Astrocyte of the spinal cord (primary cell): ENCODE measurements at regions not wholly inside any gene's neighbourhood (a gene's known extent, or its start where the extent isn't known, plus 50 kb on each side); places are given as distances from the start of the nearest gene placed in this dataset.
"Not testable (repeated sequence)": the region's sequence is repeated elsewhere in the genome, so short reads cannot be mapped to it uniquely, and the experiment has no call there.

Experiments
- DNase-seq: peaks from one replicate; pipeline ENCODE4 v3.0.0; 2011; ENCODE audit warnings: low read depth, low spot score
- H3K4me3 ChIP-seq: 2 replicates; pipeline ENCODE4 v1.5.1; 2011; ENCODE audit warnings: low read depth, mild to moderate bottlenecking, low read length, moderate library complexity
- CTCF ChIP-seq: IDR thresholded peaks from 2 replicates; pipeline ENCODE4 v1.5.1; 2012; ENCODE audit warnings: low read depth, mild to moderate bottlenecking, low read length, inconsistent platforms
- in situ Hi-C: cut with HindIII; loops from 2 replicates; pipeline ENCODE4 v1.10.0; 2017; ENCODE audit warnings: low sequenced_read_pairs

- no peak overlapping the region for H3K4me3 ChIP-seq
- no peak for DNase-seq
- TF ChIP-seq CTCF, result no peak
- in situ Hi-C loops, result no loop called here
Observed at GRCh38 chr3:40756500-40756899, 231.7 kb downstream of the ZNF621 start.

GRCh38 chr3:40762771-40763170 is 238.0 kb downstream of the ZNF621 start:
- DNase-seq, H3K4me3 ChIP-seq, in situ Hi-C loops: not testable (repeated sequence)

DNA sequence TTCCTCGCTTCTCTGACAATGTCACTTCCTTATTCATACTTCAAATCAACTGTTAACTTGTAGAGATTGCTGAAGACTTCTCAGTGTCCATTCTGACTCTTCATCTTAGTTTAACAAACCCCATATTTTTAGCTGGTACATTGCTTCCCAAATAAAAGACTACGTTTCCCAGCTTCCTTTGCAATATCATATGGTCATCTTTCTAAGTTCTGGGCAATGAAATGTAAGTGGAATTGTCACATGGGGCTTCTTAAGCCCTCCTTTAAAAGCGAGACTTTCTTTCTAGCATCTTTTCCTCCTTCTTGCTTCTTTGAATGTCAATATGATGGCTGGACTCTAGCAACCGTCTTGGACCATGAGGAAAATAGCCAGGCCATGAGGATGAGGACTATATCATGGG is 239.0 kb downstream of the ZNF621 start:
- no peak overlapping the region for H3K4me3 ChIP-seq
- in situ Hi-C loops, result no loop called here
- no peak for DNase-seq
- no peak for TF ChIP-seq CTCF

DNA sequence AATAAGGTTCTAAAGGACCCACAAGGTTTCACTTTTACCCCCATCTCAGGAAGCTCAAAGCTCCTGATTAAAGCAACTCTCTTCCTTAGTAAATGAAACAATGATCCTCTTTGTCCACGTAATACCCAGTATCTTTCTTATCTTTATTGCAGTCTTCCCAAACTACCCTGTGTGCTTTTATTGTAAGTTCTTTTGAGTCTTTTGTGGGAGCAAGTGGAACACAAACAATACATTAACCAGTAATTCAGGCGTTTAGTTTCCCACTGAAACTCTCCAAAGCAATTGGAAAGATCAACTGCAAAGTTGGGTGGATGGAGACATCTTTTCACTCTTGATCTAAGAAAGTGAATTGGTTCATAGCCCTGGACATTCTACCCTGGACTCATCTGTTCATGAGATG is 240.0 kb downstream of the ZNF621 start:
- in situ Hi-C loops, result no loop called here
- H3K4me3 ChIP-seq, result no peak overlapping the region
- no peak for DNase-seq
- no peak for TF ChIP-seq CTCF

DNA sequence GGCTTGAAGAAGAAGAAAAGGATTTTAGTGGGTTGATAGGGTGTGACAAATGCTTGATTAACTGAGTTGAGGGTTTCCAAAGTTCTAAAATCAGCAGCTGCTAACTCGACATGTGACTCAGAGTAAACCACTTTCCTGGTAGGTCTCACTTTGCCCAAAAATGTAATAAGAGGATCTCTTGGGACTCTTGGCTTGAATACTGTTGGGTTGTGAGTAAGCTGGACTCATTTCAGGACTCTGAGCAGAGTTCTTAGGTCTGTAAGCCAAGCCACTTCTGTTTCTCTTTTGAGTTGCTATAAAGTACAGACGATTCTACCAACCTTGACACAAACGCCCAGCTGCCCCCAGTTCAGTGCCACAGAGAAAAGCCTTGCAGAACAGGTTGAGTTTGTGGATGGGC is 241.1 kb downstream of the ZNF621 start:
- in situ Hi-C loops, result no loop called here
- peak; percentile 48 for DNase-seq
- TF ChIP-seq CTCF, result no peak
- H3K4me3 ChIP-seq, result no peak overlapping the region

DNA sequence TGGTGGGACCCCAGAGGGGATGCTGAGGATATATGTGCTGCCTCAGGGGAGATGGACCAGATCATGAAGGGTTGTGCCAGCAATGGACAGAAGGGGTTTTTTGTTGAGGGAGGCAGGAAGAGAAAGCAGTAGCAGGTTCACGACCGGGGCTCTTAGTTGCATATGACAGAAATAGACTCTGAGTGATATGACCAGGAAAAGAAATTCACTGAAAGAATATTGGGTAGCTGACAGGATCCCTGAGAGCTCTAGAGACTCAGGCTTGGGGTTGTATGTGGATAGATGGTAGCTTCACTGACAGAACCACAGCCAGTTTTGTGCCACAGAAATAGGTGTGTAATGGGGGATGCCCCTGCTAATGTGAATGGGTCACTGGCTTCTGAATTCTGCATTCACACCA is 241.6 kb downstream of the ZNF621 start:
- no peak for TF ChIP-seq CTCF
- H3K4me3 ChIP-seq, result no peak overlapping the region
- in situ Hi-C loops, result no loop called here
- DNase-seq, result no peak

GRCh38 chr3:40768046-40768445 is 243.3 kb downstream of the ZNF621 start:
- TF ChIP-seq CTCF, result no peak
- no peak overlapping the region for H3K4me3 ChIP-seq
- in situ Hi-C loops, result no loop called here

More at GRCh38 chr3:40768046-40768445, 243.3 kb downstream of the ZNF621 start:
- no peak for DNase-seq
